Transverse colon (tissue), 4 donors: ENCODE measurements at regions not wholly inside any gene's neighbourhood (a gene's known extent, or its start where the extent isn't known, plus 50 kb on each side); places are given as distances from the start of the nearest gene placed in this dataset.

ENCODE experiments used
- EP300 ChIP-seq: sonication (generic); formaldehyde crosslinking; IDR thresholded peaks from one replicate; pipeline ENCODE4 v1.6.1; 2017; ENCODE audit warnings: antibody characterized with exemption, low read depth
- POLR2A ChIP-seq: fragments of 450-650 bp; IDR thresholded peaks from one replicate; pipeline ENCODE4 v1.6.1; 2016; ENCODE audit warnings: antibody characterized with exemption, mild to moderate bottlenecking, moderate library complexity
- POLR2AphosphoS5 ChIP-seq, 3 donors: sonication (generic); formaldehyde crosslinking; IDR thresholded peaks; one replicate each; pipeline ENCODE4 v1.6.1; 2016; ENCODE audit warnings: antibody characterized with exemption in 3 of 3
- TF ChIP-seq, protein P1 (sequence below), 5 experiments: fragments of 200-600 bp in 3 of 5; fragments of 450-650 bp in 2 of 5; sonication (generic) in 3 of 5; IDR thresholded peaks; 1 replicate in 2 of 5; 2 replicates in 3 of 5; pipeline ENCODE4 v1.5.1; 2016 to 2017; ENCODE audit warnings: antibody characterized with exemption in 5 of 5, inconsistent platforms in 3 of 5, mild to moderate bottlenecking in 2 of 5, moderate library complexity in 1 of 5

DNA sequence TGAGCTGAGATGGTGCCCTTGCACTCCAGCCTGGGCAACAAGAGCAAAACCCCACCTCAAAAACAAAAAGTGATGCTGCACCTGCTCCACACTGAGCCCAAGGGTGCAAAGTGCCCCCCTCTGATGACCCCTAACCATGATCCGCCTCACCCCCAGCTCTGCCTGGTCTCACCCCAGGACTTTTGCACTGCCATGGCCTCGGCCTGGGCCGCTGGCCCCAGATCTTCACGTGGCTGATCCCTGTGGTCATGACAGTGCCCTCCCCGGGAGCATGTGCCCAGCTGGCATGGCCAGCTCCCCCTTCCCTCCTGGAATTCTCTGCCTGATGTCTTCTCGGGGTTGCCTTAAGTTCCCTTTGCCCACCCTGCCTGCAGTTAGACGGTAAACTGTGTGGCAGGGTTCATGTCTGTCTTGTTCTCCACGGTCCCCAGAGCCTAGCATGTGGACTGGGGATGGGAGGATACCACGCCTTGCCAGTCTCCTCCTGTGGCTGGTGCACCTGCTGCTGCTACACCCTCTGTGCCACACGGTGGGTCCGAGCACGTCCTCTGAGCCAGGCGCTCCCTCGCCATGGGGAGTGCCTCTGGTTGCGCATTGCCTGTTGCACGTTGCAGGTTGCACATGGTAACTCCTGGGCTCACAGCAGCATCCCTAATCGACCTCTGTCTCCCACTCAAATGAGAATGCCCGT is 77.4 kb upstream of the PPP1R26 start:
- TF ChIP-seq, protein P1, sequence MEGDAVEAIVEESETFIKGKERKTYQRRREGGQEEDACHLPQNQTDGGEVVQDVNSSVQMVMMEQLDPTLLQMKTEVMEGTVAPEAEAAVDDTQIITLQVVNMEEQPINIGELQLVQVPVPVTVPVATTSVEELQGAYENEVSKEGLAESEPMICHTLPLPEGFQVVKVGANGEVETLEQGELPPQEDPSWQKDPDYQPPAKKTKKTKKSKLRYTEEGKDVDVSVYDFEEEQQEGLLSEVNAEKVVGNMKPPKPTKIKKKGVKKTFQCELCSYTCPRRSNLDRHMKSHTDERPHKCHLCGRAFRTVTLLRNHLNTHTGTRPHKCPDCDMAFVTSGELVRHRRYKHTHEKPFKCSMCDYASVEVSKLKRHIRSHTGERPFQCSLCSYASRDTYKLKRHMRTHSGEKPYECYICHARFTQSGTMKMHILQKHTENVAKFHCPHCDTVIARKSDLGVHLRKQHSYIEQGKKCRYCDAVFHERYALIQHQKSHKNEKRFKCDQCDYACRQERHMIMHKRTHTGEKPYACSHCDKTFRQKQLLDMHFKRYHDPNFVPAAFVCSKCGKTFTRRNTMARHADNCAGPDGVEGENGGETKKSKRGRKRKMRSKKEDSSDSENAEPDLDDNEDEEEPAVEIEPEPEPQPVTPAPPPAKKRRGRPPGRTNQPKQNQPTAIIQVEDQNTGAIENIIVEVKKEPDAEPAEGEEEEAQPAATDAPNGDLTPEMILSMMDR (IDR thresholded peaks at IDR 0.05): no peak
- no peak for TF ChIP-seq EP300
- no peak for TF ChIP-seq POLR2A
- TF ChIP-seq POLR2AphosphoS5 (IDR thresholded peaks at IDR 0.05): no peak
